ENCODE measurements at regions not wholly inside any gene's neighbourhood (a gene's known extent, or its start where the extent isn't known, plus 50 kb on each side); places are given as distances from the start of the nearest gene placed in this dataset.

DNA sequence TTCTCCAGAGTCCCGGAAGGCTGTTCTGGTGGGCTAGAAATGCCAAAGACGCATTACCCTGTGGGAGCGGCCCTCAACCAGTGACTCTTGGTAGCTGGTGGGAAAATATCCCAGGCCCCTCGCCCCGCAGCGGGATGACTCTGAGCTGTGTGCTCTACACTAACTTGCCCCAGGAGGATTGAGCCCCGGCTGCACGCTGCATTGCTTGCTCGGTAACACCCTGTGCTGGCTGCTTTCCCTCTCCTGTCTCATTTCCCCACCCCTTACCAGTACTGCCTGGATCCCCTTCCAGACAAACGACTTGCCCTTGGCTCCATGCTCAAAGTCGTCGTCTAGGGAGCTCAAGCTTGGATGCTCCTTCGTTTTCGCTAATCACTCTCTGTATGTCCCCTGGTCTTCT is 411.8 kb upstream of the SULF2 start:
- TF ChIP-seq, protein P1, sequence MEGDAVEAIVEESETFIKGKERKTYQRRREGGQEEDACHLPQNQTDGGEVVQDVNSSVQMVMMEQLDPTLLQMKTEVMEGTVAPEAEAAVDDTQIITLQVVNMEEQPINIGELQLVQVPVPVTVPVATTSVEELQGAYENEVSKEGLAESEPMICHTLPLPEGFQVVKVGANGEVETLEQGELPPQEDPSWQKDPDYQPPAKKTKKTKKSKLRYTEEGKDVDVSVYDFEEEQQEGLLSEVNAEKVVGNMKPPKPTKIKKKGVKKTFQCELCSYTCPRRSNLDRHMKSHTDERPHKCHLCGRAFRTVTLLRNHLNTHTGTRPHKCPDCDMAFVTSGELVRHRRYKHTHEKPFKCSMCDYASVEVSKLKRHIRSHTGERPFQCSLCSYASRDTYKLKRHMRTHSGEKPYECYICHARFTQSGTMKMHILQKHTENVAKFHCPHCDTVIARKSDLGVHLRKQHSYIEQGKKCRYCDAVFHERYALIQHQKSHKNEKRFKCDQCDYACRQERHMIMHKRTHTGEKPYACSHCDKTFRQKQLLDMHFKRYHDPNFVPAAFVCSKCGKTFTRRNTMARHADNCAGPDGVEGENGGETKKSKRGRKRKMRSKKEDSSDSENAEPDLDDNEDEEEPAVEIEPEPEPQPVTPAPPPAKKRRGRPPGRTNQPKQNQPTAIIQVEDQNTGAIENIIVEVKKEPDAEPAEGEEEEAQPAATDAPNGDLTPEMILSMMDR (IDR thresholded peaks at IDR 0.05): no peak
- TF ChIP-seq POLR2A (IDR thresholded peaks at IDR 0.05; ENCODE audit: low read depth): no peak
- no peak for TF ChIP-seq POLR2AphosphoS5 (IDR thresholded peaks at IDR 0.05)
